PC-9 (cell line): ENCODE measurements at regions not wholly inside any gene's neighbourhood (a gene's known extent, or its start where the extent isn't known, plus 50 kb on each side); places are given as distances from the start of the nearest gene placed in this dataset.

Source experiments
- BruUV-seq: library from RNA; stranded (reverse); fragments of 400-500 nt; replicated peaks from 2 replicates; lab custom pipeline; 2021; lab: Mats Ljungman, UMichigan
- CTCF ChIA-PET: fragments of 300-600 bp; sonication (Branson Sonifier 250); formaldehyde crosslinking; loops from one replicate; lab custom pipeline; 2022; ENCODE audit warnings: antibody characterized with exemption; lab: Charles Lee
- POLR2A ChIA-PET: fragments of 300-600 bp; sonication (Branson Sonifier 250); formaldehyde crosslinking; loops from one replicate; lab custom pipeline; 2022; ENCODE audit warnings: antibody characterized with exemption; ENCODE audit not compliant: unreplicated experiment; lab: Charles Lee
- DNase-seq, 2 experiments: peaks; one replicate each; pipeline versions ENCODE4 v3.0.0 to v3.0.0-alpha.2; 2015 to 2022; ENCODE audit warnings: mixed read lengths in 1 of 2
- H2AFZ ChIP-seq: fragments of 200-600 bp; sonication (generic); 2 replicates; pipeline ENCODE4 v1.8.1; 2017; ENCODE audit warnings: antibody characterized with exemption
- H3F3A ChIP-seq: fragments of 200-600 bp; sonication (generic); 2 replicates; pipeline ENCODE4 v1.8.1; 2017; ENCODE audit warnings: antibody characterized with exemption, mild to moderate bottlenecking, low read depth; ENCODE audit not compliant: insufficient read depth
- H3K27ac ChIP-seq: fragments of 200-600 bp; sonication (generic); 2 replicates; pipeline ENCODE4 v1.6.1; 2016; ENCODE audit warnings: mixed run types
- H3K27me3 ChIP-seq: fragments of 200-600 bp; sonication (generic); 2 replicates; pipeline ENCODE4 v1.6.1; 2016; ENCODE audit warnings: low read depth, mixed run types; ENCODE audit not compliant: insufficient read depth
- H3K36me3 ChIP-seq: fragments of 200-600 bp; sonication (generic); 2 replicates; pipeline ENCODE4 v1.6.1; 2016; ENCODE audit warnings: low read depth, mixed run types
- H3K4me1 ChIP-seq: fragments of 200-600 bp; sonication (generic); replicated peaks from 2 replicates; pipeline ENCODE4 v1.6.1; 2016; ENCODE audit warnings: mixed run types; ENCODE audit not compliant: insufficient read depth
- H3K4me2 ChIP-seq: fragments of 200-600 bp; sonication (generic); 2 replicates; pipeline ENCODE4 v1.6.1; 2017; ENCODE audit warnings: mixed run types
- H3K4me3 ChIP-seq: fragments of 200-600 bp; sonication (generic); 2 replicates; pipeline ENCODE4 v1.6.1; 2016; ENCODE audit warnings: mixed run types
- H3K79me2 ChIP-seq: fragments of 200-600 bp; sonication (generic); 2 replicates; pipeline ENCODE4 v1.6.1; 2017; ENCODE audit warnings: low read depth, mixed run types
- H3K9me2 ChIP-seq: fragments of 200-600 bp; sonication (generic); 2 replicates; pipeline ENCODE4 v1.8.1; 2017; ENCODE audit warnings: mild to moderate bottlenecking; ENCODE audit not compliant: insufficient read depth
- H3K9me3 ChIP-seq: fragments of 200-600 bp; sonication (generic); 2 replicates; pipeline ENCODE4 v1.8.1; 2016; ENCODE audit warnings: low read depth; ENCODE audit not compliant: insufficient read depth
- H4K20me1 ChIP-seq: fragments of 200-600 bp; sonication (generic); 2 replicates; pipeline ENCODE4 v1.8.1; 2017; ENCODE audit not compliant: insufficient read depth
- CTCF ChIP-seq: fragments of 200-600 bp; sonication (generic); conservative IDR thresholded peaks from 2 replicates; pipeline ENCODE4 v1.6.1; 2017; ENCODE audit warnings: mixed run types, antibody characterized with exemption, mild to moderate bottlenecking, moderate library complexity
- EZH2 ChIP-seq: fragments of 200-600 bp; sonication (generic); IDR thresholded peaks from 2 replicates; pipeline ENCODE4 v1.8.0; 2017; ENCODE audit warnings: antibody characterized with exemption, low read depth
- intact Hi-C: fragments of 100-400 bp; cut with micrococcal nuclease; formaldehyde crosslinking; loops from one replicate; pipeline ENCODE4 v1.10.0; 2022; ENCODE audit not compliant: unreplicated experiment

GRCh38 chr6:74598462-74599393 is 607.1 kb downstream of the COL12A1 start:
- H3K27me3 ChIP-seq, result no peaks in the 10 kb centered on the region
- no TSS peak for BruUV-seq
- H3K9me2 ChIP-seq, result no peaks in the 10 kb centered on the region
- H3K27ac ChIP-seq, result no peak overlapping the region
- H3K4me3 ChIP-seq, result no peak overlapping the region
- H3K4me1 ChIP-seq, result peaks cover 8% of the 10 kb centered on the region; the same call in 1 of the 2 replicates
- H2AFZ ChIP-seq, result no peak overlapping the region
- no peaks in the 10 kb centered on the region; the same call in 1 of the 2 replicates for H3K9me3 ChIP-seq
- H3K36me3 ChIP-seq, result no peaks in the 10 kb centered on the region
- TF ChIP-seq CTCF (no peak), EZH2 (no peak)
- H3K4me2 ChIP-seq, result no peak overlapping the region
- CTCF ChIA-PET, result no interaction called here
- H3K79me2 ChIP-seq, result no peaks in the 10 kb centered on the region
- POLR2A ChIA-PET, result no interaction called here
- intact Hi-C loops, result no loop called here
- H3F3A ChIP-seq, result peaks cover 8% of the 10 kb centered on the region; the same call in 1 of the 2 replicates
- peak in 1 of 2 experiments; percentile 48 for DNase-seq
- no peaks in the 10 kb centered on the region for H4K20me1 ChIP-seq

- TF ChIP-seq CTCF (no peak), EZH2 (no peak)
- no peaks in the 10 kb centered on the region for H3K27me3 ChIP-seq
- intact Hi-C loops, result no loop called here
- POLR2A ChIA-PET, result no interaction called here
- no peak for DNase-seq
- peaks cover 8% of the 10 kb centered on the region; the same call in 1 of the 2 replicates for H3K4me1 ChIP-seq
- no peak overlapping the region for H2AFZ ChIP-seq
- no TSS peak for BruUV-seq
- no peak overlapping the region for H3K27ac ChIP-seq
- no peaks in the 10 kb centered on the region for H3K79me2 ChIP-seq
- no peaks in the 10 kb centered on the region for H4K20me1 ChIP-seq
- CTCF ChIA-PET, result no interaction called here
- no peaks in the 10 kb centered on the region for H3K9me2 ChIP-seq
- H3K36me3 ChIP-seq, result no peaks in the 10 kb centered on the region
- H3K9me3 ChIP-seq, result no peaks in the 10 kb centered on the region; the same call in 1 of the 2 replicates
- peaks cover 8% of the 10 kb centered on the region; the same call in 1 of the 2 replicates for H3F3A ChIP-seq
- H3K4me2 ChIP-seq, result no peak overlapping the region
- no peak overlapping the region for H3K4me3 ChIP-seq
These were observed 608.0 kb downstream of the COL12A1 start for GRCh38 chr6:74597840-74598239.

GRCh38 chr6:74597266-74597665 is 608.6 kb downstream of the COL12A1 start:
- Histone ChIP-seq H3K27me3 (no peaks in the 10 kb centered on the region), H2AFZ (no peak overlapping the region), H3K27ac (no peak overlapping the region), H3K9me2 (no peaks in the 10 kb centered on the region), H3K79me2 (no peaks in the 10 kb centered on the region), H3F3A (peaks cover 8% of the 10 kb centered on the region; the same call in 1 of the 2 replicates), H3K4me1 (peaks cover 8% of the 10 kb centered on the region; the same call in 1 of the 2 replicates), H4K20me1 (no peaks in the 10 kb centered on the region), H3K4me2 (no peak overlapping the region), H3K36me3 (no peaks in the 10 kb centered on the region), H3K9me3 (no peaks in the 10 kb centered on the region; the same call in 1 of the 2 replicates), H3K4me3 (no peak overlapping the region)
- no peak for TF ChIP-seq CTCF
- no peak for TF ChIP-seq EZH2
- ChIA-PET CTCF (no interaction called here), POLR2A (no interaction called here)
- BruUV-seq, result no TSS peak
- intact Hi-C loops, result no loop called here
- no peak for DNase-seq
